ENCODE measurements at regions not wholly inside any gene's neighbourhood (a gene's known extent, or its start where the extent isn't known, plus 50 kb on each side); places are given as distances from the start of the nearest gene placed in this dataset.

DNA sequence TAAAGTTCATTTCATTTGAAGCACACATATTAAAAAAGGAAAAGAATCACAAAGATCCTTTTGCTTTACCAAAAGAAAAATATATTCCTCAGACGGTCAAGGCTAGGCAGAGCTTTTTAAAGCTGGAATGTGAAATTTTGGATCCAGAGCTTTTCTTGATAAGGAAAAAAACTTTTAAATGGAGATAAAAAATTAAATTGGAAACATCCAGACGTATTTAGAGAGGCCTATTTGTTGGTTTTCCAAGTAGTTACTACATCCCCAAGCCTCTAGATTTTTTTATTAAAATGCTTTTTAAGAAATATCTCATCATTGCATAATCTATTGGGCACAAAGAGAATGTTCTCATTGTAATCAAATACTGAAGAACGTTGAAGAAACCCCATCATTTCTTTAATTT is 385.7 kb upstream of the CITED2 start:
- no peak overlapping the region for H3K27ac ChIP-seq
- TF ChIP-seq, protein P1, sequence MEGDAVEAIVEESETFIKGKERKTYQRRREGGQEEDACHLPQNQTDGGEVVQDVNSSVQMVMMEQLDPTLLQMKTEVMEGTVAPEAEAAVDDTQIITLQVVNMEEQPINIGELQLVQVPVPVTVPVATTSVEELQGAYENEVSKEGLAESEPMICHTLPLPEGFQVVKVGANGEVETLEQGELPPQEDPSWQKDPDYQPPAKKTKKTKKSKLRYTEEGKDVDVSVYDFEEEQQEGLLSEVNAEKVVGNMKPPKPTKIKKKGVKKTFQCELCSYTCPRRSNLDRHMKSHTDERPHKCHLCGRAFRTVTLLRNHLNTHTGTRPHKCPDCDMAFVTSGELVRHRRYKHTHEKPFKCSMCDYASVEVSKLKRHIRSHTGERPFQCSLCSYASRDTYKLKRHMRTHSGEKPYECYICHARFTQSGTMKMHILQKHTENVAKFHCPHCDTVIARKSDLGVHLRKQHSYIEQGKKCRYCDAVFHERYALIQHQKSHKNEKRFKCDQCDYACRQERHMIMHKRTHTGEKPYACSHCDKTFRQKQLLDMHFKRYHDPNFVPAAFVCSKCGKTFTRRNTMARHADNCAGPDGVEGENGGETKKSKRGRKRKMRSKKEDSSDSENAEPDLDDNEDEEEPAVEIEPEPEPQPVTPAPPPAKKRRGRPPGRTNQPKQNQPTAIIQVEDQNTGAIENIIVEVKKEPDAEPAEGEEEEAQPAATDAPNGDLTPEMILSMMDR (IDR thresholded peaks at IDR 0.05), result no peak
- no peak for TF ChIP-seq ZFX (IDR thresholded peaks at IDR 0.05; ENCODE audit: borderline replicate concordance)

DNA sequence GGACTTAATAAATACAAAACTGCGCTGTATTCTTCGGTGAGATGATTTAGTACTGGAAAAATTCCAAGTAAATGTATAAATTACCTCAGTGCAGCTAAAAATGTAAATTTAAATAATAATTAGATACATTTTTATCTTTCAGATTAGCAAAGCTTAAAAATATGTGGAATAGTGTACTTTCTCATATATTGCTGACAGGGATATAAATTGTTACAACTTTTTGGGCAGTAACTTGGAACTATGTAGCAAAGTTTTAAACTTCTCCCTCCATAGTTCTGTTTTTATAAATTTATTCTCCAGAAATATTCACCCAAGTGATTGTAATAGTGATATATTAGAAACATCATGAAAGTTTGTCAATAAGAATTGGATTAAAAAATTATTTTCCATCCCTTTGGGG is 384.6 kb upstream of the CITED2 start:
- no peak overlapping the region for H3K27ac ChIP-seq
- no peak for TF ChIP-seq ZFX (IDR thresholded peaks at IDR 0.05; ENCODE audit: borderline replicate concordance)
- TF ChIP-seq, protein P1 (IDR thresholded peaks at IDR 0.05), result no peak

DNA sequence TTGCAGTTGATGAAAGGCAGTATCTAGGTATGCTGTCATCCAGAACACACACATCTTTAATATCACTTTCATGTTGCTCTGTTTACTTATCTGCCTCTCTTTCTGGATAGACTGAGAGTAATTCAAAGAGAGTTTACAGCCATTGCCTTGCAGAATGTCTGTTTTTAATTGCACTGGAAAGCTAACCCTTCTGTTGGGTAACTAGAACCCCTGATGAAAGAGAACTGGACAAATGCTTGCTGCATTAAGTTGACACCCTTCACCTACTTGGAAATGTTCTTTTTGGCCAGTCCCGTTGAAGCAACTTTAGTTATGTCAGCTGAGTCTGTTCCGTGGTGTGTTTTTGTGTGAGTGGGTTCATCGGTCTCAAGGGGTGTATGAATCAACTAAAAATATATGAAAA is 383.8 kb upstream of the CITED2 start:
- TF ChIP-seq ZFX (IDR thresholded peaks at IDR 0.05; ENCODE audit: borderline replicate concordance), result no peak
- TF ChIP-seq, protein P1 (IDR thresholded peaks at IDR 0.05), result no peak
- no peak overlapping the region for H3K27ac ChIP-seq

DNA sequence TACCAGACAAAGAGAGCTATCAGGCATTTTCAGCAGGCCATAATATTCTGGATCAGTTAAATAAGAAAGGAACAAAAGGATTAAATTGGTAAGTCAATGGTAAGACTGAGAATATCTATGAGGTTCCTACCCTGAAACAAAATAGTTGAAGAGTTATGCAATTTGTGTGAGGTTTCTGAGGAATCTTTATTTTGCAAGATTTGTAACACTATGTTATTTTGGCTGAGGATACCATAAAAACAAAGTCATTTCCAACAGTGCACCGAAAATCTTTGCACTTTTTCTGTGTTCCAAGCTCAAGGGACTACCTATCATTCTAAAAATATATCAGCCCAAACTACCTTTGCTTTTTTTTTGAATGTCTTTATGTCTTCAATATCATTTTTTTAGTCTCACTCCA is 383.3 kb upstream of the CITED2 start:
- no peak overlapping the region for H3K27ac ChIP-seq
- TF ChIP-seq, protein P1 (IDR thresholded peaks at IDR 0.05), result no peak
- no peak for TF ChIP-seq ZFX (IDR thresholded peaks at IDR 0.05; ENCODE audit: borderline replicate concordance)

DNA sequence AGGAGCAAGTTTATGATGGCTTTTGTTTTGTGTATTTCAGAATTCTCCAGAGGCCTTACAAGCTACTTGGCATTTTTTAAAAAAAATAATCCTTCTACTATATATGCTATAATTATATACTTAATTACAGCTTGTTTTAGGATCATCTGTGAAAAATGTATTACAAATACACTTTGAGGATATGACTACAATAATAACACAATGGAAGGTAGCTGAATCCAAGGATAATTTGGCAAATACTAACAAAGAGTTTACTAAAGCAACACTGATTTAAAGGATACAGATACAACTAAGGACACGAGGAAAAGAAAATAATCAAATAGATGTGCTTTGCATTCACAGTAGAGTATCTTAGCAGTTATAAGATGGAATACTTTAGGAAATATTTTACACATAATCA is 381.9 kb upstream of the CITED2 start:
- H3K27ac ChIP-seq, result no peak overlapping the region
- TF ChIP-seq ZFX (IDR thresholded peaks at IDR 0.05; ENCODE audit: borderline replicate concordance), result no peak
- TF ChIP-seq, protein P1 (IDR thresholded peaks at IDR 0.05), result no peak

DNA sequence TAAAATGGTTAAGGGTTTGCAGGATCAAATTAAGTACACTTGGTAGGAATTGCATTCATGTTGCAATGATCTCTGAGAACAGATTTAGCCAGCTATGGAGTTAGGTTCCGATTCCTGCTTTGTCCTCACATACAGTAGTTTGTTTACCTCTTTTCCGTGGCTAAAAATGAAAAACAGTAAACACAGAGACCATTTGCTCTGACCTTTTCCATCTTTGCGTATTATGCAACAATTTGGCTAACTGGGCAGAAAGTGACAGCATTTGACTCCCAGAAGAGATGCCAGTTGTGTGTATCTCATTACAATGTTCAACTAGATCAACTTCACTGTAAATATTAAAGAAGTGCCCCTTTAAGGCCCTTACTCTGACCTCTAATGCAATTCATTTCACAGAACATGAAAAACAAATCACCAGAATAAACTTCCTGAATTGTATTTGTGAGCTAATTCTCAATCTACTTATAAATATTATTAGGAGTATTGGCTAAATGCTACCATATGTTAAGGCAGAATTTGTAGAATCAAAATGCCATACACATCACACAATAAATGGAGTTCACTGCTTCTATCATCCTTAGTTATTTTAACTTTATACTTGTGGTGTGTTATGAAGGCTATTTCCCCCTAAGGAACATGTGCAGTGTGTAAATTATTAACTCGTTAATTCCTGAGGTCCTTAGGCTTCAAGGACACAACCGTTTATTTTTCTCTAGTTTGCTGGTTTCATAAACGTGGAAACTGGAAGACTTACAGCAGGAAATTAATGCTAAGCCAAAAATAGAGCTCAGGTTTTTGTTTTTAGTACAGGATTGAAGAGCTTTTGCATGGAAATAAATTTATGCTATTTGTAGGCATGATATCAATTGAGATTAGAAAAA is 380.7 kb upstream of the CITED2 start:
- no peak overlapping the region for H3K27ac ChIP-seq
- TF ChIP-seq, protein P1 (IDR thresholded peaks at IDR 0.05), result no peak
- TF ChIP-seq ZFX (IDR thresholded peaks at IDR 0.05; ENCODE audit: borderline replicate concordance), result no peak

DNA sequence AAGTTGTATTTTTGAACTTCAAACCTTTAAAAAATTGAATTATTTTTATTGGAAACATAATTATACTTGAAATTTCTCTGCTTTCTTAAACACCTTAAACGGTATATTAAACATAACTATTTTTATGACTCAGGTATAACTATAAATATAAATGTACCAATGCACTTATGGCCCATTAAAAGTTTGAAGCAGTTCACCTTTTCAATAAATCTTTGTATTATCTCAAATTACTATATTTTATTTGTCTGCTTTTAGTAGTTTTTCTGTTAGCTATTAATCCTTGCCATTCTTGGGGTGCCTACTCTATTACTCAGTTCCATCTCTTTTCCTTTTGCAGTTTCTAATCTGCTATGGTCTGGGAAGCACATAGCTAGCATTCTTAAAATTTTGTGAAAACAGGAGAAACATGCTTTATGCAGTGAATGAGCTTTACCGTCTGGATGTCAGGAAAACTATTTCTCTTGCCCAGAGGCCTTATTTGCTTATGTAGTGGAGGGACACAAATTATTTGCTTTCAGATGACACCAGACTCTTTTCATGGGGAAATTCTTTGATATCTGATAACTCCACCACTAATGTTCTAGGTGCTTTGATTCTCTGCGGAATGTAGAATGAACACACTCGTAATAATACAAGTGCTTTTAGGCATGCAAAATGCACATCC is 378.9 kb upstream of the CITED2 start:
- TF ChIP-seq, protein P1 (IDR thresholded peaks at IDR 0.05), result no peak
- TF ChIP-seq ZFX (IDR thresholded peaks at IDR 0.05; ENCODE audit: borderline replicate concordance), result no peak
- no peak overlapping the region for H3K27ac ChIP-seq
